GM18870 (cell line): ENCODE measurements at regions not wholly inside any gene's neighbourhood (a gene's known extent, or its start where the extent isn't known, plus 50 kb on each side); places are given as distances from the start of the nearest gene placed in this dataset.
"Not testable (repeated sequence)": the region's sequence is repeated elsewhere in the genome, so short reads cannot be mapped to it uniquely, and the experiment has no call there.

ENCODE experiments used
- ATAC-seq: cut with Tn5 transposase; IDR thresholded peaks from one replicate; pipeline ENCODE4 v1.9.1; 2021; ENCODE audit warnings: moderate library complexity; ENCODE audit not compliant: unreplicated experiment

DNA sequence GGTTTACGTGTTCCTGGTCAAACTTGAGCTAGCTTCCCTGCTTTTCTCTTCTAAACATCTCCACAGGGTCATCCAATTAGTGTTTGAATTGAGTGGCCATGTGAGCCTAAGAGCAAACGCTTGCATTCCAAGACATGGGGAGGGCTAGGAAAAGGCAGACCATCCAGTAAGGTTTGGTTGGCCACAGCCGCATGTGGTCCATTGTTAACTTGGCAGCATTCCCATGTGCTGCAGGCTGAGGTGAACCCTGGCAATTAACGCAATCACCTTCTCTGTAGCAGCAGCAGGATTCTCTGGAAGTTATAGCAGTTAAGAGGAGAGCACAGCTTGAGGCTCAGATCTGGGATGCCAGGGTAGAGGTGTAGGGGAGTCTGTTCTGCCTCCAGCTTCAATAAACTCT is 502.2 kb upstream of the LMCD1 start:
- no peak for ATAC-seq

DNA sequence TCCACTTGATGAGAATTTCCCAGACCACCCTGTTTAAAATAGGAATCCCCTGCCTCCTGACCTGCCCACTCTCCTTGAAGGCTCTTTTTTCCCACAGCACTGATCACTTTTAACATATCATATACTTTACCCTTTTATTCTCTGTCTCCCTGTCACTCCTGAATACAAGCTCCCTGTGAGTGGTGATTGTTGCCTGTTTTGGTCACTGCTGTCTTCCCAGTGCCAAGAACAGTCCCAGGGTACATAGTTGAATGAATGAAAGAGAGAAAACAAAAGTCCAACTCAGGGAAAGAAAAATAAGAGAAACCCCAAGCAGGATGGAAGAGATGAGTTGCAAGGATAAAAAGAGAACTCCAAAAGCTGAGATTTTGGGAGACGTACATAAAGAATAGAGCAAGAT is 500.3 kb upstream of the LMCD1 start:
- no peak for ATAC-seq

DNA sequence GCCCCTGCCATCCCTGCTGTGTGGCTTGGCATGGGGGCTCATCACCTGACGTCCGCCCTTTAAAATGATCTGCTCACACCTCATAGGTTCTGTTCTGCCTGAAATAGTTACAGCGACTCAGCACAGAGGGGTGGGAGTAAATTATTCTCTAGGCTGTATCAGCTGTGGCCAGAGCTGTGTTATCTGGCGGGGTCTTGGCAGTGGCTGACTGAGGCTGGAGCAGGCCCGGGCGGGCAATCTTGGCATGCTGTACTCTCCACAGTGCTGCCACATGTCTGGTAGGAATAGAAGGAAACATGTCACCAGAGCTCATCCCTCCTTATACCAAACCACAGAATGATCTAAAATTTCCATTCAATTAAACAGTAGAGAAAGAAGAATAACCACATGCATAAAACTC is 499.9 kb upstream of the LMCD1 start:
- ATAC-seq, result no peak

DNA sequence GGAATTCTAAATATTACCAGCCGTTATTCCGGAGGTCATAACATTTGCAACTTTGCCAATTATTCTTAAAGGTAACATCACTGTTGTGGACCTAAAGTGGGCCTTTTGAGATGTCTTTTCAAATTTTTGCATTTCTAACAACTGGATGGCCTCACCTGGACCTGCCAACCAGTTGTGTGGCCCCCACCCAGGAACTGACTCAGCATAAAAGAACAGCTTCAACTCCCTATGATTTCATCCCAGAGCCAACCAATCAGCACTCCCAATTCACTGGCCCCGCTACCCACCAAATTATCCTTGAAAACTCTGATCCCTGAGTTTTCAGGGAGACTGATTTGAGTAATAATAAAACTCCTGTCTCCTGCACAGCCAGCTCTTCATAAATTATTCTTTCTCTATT is 489.7 kb upstream of the LMCD1 start:
- no peak for ATAC-seq

DNA sequence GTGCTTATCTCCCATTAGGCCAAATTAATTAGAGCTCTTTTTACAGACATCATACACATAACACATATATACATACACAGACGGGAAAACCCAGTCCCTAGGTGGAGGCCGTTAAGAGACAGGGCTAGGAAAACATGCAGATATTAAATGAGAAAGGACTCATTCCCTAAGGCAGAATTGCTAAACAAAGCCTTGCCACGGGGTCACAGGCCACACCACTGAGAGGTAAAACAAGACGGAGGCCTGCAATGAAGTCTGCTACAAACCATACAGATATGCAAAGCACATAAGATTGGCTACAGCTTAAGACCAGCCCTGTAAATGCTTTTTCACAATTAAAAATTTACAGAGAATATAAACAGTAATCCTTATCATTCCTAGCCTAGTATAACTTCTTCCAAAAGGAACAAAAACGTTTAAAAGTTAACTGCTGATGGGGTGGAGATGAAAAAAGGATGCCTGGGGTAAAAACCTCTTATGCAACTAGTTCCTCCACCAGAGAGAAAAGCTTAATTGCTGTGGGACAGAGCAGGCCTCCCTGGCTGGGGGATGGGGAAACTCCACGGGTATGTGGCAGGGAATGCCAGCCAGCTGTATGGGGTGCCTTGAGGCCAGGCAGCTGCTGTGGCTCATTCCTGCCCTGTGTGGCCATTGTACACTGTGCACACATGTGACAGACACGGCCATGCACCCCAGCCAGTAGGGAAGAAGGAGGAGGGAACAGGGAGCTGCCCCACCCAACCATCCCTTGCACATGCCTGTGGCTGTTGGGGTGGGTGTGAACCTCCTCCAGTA is 481.4 kb upstream of the LMCD1 start:
- ATAC-seq, result no peak

DNA sequence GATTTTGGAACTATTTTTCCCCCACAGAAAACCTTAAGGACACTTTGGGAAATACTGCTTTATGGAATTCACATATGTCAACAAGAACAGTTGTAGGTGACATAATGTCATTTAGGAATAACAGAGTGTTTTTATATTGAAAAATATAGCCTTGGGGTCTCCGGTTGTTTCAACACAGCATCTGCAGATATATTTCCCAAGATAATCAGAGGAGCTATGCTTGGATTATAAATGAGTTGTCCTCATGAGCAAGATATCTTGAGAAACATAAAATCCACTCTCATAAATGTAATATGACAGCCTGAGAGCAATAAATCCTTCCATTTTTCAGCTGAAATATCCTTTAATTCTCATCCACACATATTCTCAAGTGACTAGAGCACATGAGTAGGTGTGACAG is 473.7 kb upstream of the LMCD1 start:
- no peak for ATAC-seq

DNA sequence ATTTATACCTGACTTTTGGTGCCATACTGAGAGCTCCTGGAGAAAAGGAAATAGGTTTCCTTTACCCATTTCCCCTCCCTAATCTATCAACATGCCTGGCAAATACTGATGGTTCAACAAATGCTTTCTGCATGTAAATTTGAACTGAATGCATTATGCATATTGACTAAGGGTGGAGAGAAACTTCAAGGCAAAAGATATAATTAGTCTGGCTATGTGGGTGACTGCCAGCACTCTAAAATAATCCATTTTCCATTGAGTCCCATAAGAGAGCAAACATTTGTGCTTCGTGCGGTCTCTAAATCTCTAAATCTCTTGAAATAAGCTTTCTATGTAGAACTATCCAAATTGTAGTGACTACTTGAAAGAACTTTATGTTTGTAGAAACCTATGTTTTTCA is 451.3 kb upstream of the LMCD1 start:
- no peak for ATAC-seq

DNA sequence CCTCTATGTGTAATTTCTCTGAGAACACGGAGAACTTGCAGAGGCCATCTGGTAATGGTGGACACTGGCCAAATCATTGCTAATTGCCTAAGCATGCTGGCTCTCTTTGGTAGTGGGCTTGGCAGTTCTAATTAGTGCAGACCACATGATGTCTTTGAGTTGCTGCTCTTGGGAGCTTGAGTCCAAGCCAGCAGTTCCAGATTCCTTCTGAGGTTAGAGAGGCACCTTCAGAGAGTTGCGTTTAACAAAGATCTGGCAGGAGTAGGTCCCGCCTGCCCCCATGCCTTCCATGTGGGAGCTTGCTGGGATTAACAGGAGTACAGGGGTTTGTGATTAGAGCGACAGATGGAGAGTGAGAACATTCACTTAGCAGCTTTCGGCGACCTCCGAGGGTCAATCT is 449.0 kb upstream of the LMCD1 start:
- no peak for ATAC-seq

DNA sequence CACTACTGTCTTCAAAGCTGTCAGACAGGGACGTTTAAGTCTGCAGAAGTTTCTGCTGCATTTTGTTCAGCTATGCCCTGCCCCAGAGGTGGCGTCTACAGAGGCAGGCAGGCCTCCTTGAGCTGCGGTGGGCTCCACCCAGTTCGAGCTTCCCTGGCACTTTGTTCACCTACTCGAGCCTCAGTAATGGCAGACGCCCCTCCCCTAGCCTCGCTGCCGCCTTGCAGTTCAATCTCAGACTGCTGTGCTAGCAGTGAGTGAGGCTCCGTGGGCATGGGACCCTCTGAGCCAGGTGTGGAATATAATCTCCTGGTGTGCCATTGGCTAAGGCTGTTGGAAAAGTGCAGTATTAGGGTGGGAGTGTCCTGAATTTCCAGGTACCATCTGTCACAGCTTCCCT is 433.5 kb upstream of the LMCD1 start:
- ATAC-seq, result not testable (repeated sequence)

DNA sequence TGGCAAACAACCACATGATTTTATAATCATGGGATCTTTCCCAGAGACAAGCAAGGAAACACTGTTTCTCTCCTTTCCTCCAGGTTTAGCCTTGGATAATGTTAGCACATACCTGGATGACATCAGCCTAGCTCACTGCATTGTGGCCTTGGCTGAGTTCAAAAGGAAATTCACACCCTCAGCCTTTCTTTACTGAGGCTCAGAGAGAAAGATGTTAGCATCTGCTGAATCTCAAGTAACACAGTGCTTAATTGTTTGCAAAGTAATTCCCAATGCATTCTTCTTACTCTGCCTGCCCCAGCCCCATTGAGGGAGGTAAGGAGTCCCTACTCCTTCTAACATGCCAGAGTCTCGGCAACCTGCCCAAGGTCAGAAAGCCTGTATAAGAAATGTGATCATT is 432.2 kb upstream of the LMCD1 start:
- ATAC-seq, result no peak

DNA sequence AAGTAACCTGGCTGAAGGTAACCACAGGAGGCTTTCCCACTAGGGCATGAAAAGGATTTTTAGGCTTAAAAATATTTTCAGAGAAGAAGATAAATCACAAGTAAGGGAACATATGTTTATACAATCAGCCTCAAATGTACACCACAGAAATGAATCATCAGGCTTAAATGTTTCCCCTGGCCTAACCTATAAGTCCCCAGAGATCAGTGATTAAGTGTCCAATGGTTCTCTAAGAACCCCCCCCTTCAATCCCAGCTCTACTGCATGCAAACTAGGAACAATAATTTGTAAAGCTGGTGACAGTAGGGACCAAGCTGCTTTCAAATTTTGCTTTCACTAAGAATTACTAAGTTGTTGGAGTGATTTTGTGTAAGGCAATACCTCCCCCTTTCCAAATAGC is 431.6 kb upstream of the LMCD1 start:
- no peak for ATAC-seq

DNA sequence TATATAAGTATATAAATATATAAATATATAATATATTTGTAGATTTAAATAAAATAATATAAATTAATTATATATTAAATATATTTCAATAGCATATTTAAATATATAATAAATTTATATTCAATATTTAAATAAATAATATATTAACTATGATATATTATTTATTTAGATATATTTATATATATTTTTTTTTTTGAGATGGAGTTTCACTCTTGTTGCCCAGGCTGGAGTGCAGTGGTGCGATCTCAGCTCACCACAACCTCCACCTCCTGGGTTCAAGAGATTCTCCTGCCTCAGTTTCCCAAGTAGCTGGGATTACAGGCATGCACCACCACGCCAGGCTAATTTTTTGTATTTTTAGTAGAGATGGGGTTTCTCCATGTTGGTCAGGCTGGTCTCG is 426.9 kb upstream of the LMCD1 start:
- ATAC-seq, result not testable (repeated sequence)

DNA sequence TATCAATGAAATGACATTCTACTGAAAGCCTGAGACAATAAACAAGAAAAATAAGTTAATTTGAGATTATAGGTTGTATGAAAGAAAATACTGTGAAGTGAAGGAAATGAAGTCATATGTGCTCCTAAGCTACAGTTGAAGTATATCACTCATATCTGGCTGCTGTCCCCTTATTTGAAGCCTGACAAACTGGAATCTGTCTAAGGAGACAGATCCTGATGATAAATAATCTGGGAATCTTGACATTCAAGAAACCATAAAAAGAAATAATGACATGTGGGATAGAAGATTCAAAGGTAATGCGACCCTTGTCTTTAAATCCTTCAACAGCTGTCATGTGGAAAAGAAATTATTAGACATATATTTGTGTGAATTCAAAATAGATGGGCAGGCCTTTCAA is 424.5 kb upstream of the LMCD1 start:
- no peak for ATAC-seq

DNA sequence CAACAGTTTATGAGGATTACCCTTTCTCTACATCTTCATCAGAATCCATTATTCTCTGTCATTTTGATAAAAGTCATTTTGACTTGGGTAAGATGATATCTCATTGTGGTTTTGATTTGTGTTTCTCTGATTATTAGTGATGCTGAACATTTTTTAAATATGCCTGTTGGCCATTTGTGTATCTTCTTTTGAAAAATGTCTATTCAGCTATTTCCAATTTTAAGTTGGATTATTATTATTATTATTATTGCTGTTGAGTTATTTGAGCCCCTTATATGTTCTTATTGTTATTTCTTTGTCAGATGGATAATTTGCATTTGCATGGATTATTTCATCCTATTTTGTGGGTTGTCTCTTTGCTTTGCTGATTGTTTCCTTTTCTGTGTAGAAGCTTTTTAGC is 421.2 kb upstream of the LMCD1 start:
- no peak for ATAC-seq

DNA sequence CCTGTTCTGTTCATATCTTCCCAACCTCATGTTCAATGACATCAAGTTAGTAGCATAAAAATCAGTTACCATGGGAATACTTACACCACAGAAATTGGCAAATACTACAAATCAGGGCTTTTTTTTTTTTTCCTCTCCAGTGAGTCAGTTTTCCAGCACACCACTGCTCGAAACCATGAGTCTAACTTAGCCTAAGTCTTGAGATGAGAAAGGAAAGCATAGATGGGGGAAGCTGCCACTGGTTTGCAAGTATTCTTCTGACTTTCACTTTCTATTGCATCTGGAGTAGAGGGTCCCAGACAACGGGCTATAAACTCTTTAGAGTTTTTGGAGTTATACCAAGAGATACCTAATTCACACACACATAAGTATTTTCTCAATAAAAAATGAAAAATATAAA is 416.1 kb upstream of the LMCD1 start:
- no peak for ATAC-seq

DNA sequence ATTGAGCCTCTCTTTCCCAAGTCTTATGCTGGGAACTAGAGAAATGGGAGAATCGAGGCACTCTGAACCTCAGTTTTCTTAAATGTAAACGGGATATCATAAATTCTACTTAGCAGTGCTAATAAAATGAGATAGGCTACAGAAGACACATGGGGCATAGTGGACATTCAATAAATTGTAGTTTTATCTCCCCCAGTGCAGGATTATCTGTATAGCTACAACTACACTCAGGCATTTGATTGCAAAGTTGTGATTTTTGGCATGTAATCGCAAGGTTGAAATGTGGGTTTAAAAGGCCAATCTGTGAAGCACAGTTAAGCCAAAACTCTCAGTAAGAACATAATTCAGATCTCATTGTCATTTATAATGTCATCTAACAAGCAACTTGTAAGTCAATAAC is 413.7 kb upstream of the LMCD1 start:
- ATAC-seq, result no peak

DNA sequence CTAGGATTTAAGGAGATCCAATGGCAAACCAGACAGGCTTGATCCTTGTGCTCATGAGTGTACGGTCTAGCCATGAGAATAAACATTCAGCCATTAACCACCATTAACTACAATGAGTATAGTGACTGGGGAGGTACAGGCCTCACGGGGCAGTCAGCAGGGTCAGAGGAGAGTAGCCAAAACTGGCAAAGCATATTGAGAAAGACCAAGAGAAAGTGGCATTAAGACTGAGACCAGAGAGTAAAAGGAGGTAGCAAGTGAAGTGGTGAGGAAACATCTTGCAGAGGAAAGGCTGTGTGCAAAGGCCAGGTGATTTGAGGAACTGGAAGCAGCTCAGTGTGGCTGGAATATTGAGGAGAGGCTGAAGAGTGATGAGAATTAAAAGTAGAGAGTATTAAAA is 407.2 kb upstream of the LMCD1 start:
- no peak for ATAC-seq

DNA sequence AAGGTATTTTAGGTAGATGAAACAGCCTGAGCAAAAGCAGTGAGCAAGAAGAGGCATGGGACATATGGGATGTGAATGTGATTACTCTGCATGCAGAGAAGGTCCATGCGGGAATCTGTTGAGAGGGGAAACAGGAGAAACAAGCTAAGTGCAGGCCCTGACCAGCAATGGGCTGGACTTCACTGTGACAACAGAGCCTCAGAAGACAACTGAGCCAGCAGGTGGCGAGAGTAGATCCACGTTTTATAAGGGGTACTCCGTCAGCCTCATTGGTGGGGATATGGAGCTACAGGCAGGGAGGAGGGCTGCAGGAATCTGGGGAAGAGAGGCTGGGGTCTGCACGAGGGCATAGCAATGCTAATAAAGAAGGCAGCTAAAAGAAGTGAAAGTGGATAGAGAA is 405.9 kb upstream of the LMCD1 start:
- ATAC-seq, result no peak

DNA sequence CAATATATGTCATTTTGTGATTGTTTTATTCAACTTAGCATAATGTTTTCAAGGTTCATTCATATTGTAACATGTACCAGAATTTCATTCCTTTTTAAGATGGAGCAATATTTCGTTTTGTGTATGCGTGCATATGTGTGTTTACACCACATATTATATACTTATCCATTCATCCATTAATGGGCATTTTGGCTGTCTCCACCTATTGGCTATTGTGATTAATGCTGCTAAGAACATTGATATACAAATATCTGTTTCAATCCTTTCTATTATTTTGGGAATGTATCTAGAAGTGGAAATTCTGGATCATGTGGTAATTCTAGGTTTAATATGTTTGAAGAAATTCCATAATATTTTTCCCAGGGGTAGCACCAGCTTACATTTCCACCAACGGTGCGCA is 403.9 kb upstream of the LMCD1 start:
- ATAC-seq, result no peak

DNA sequence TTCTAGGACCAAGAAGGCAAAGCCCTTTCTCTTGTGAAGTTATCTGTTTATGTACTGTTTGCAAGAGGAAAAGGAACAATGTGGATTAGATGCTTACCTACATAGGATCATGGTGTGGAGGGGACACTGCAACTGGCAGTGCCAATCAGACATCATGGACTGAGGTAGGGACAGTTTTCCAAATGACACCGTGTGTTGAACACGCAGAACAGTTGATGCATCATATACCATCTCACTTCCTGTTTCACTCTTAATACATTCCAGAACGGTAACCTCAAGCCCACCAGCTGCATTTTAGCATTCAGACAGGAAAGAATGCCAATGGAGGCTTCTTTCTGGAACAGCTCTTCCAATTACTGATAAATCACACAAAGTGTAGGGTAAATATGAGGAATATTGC is 397.7 kb upstream of the LMCD1 start:
- peak; percentile 49 for ATAC-seq

DNA sequence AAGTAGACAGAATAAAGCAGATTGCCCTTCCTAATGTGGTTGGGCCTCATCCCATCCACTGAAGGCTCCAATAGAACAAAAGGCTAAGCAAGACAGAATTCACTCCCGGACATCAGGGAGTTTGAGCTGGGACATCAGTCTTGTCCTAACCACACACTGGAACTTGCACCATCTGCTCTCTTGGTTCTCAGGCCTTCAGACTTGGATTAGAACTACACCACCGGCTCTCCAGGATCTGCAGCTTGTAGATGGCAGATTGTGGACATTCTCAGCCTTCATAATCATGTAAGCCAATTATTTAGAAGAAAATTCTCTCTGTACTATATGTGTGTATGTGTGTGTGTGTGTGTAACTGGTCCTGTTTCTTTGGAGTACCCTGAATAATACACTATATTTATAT is 394.7 kb upstream of the LMCD1 start:
- ATAC-seq, result no peak

DNA sequence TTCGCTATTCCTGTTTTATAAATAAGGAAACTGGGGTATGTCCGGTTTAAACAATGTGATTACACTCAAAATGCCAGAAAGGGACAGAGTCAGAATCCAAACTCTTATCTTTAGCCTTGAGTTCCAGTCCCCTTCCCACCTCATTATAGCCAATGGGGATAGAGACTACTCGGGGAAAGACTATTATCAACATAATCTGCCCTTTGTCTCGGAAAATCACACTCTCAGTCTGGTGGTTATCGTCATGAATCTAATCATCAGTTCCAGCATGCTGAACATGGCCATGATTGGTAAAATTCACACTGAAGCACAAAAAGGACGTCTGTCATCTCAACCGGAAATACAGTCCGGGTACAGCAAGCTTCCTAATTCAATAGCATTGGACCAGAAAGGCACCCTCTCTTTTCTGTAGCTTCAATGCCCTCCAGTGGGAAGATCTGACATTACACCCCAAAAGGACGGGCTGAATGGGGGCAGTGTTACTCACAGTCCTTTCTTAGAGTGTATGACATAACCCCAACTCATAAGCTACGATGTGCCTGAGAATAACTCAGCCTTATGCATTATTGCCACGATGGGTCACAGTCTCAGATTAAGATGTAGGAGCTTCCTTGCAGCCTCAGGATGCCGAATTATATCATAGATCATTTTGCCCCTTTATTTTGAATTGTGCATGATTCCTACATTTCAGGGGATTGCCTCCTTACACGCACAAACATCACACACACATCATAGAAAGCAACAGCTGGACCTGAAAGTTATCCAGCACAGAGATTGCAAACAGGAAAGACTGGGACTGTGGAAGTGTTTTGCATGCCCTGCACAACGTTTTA is 390.4 kb upstream of the LMCD1 start:
- ATAC-seq, result peak; percentile 99
